ENCODE measurements at regions not wholly inside any gene's neighbourhood (a gene's known extent, or its start where the extent isn't known, plus 50 kb on each side); places are given as distances from the start of the nearest gene placed in this dataset.
"Not testable (repeated sequence)": the region's sequence is repeated elsewhere in the genome, so short reads cannot be mapped to it uniquely, and the experiment has no call there.

- no peak for DNase-seq (ENCODE audit: low read depth in 3 of 3, low spot score in 2 of 3)
Observed at GRCh38 chrX:3820167-3820566, 106.7 kb upstream of the PRKX start.

GRCh38 chrX:3817480-3817879 is 104.0 kb upstream of the PRKX start:
- not testable (repeated sequence) for DNase-seq (ENCODE audit: low read depth in 3 of 3, low spot score in 2 of 3)

GRCh38 chrX:3815896-3816664 is 102.6 kb upstream of the PRKX start:
- no peak for DNase-seq (ENCODE audit: low read depth in 3 of 3, low spot score in 2 of 3)

GRCh38 chrX:3811331-3812311 is 98.2 kb upstream of the PRKX start:
- no peak for DNase-seq (ENCODE audit: low read depth in 3 of 3, low spot score in 2 of 3)

- DNase-seq (ENCODE audit: low read depth in 3 of 3, low spot score in 2 of 3): no peak
Observed at GRCh38 chrX:3807906-3808305, 94.5 kb upstream of the PRKX start.

- DNase-seq (ENCODE audit: low read depth in 3 of 3, low spot score in 2 of 3): no peak
Observed at GRCh38 chrX:3806630-3807029, 93.2 kb upstream of the PRKX start.

GRCh38 chrX:3803713-3804112 is 90.3 kb upstream of the PRKX start:
- no peak for DNase-seq (ENCODE audit: low read depth in 3 of 3, low spot score in 2 of 3)

GRCh38 chrX:3803305-3803704 is 89.9 kb upstream of the PRKX start:
- no peak for DNase-seq (ENCODE audit: low read depth in 3 of 3, low spot score in 2 of 3)

- DNase-seq (ENCODE audit: low read depth in 3 of 3, low spot score in 2 of 3): not testable (repeated sequence)
Observed at GRCh38 chrX:3795411-3795810, 82.0 kb upstream of the PRKX start.

- no peak for DNase-seq (ENCODE audit: low read depth in 3 of 3, low spot score in 2 of 3)
Observed at GRCh38 chrX:3791449-3791848, 78.0 kb upstream of the PRKX start.

- no peak for DNase-seq (ENCODE audit: low read depth in 3 of 3, low spot score in 2 of 3)
Observed at GRCh38 chrX:3788494-3789233, 75.2 kb upstream of the PRKX start.

- no peak for DNase-seq (ENCODE audit: low read depth in 3 of 3, low spot score in 2 of 3)
Observed at GRCh38 chrX:3787856-3788255, 74.4 kb upstream of the PRKX start.

GRCh38 chrX:3785822-3786221 is 72.4 kb upstream of the PRKX start:
- not testable (repeated sequence) for DNase-seq (ENCODE audit: low read depth in 3 of 3, low spot score in 2 of 3)

- DNase-seq (ENCODE audit: low read depth in 3 of 3, low spot score in 2 of 3): no peak
Observed at GRCh38 chrX:3780564-3780963, 67.1 kb upstream of the PRKX start.

- no peak for DNase-seq (ENCODE audit: low read depth in 3 of 3, low spot score in 2 of 3)
Observed at GRCh38 chrX:3779546-3779945, 66.1 kb upstream of the PRKX start.

- DNase-seq (ENCODE audit: low read depth in 3 of 3, low spot score in 2 of 3): no peak
Observed at GRCh38 chrX:3777416-3777815, 64.0 kb upstream of the PRKX start.

GRCh38 chrX:3771766-3772165 is 58.3 kb upstream of the PRKX start:
- DNase-seq (ENCODE audit: low read depth in 3 of 3, low spot score in 2 of 3): no peak

GRCh38 chrX:3768881-3769280 is 55.4 kb upstream of the PRKX start:
- DNase-seq (ENCODE audit: low read depth in 3 of 3, low spot score in 2 of 3): no peak

All from right renal cortex interstitium (tissue), 3 donors.